ENCODE measurements at regions not wholly inside any gene's neighbourhood (a gene's known extent, or its start where the extent isn't known, plus 50 kb on each side); places are given as distances from the start of the nearest gene placed in this dataset.
A peak's percentile ranks its signal among the peaks of the same experiment; 100 is the strongest.
"Not testable (repeated sequence)": the region's sequence is repeated elsewhere in the genome, so short reads cannot be mapped to it uniquely, and the experiment has no call there.

- DNase-seq, result peak; percentile 6
Observed at GRCh38 chr4:83779103-83780052, 243.5 kb downstream of the GPAT3 start.

DNA sequence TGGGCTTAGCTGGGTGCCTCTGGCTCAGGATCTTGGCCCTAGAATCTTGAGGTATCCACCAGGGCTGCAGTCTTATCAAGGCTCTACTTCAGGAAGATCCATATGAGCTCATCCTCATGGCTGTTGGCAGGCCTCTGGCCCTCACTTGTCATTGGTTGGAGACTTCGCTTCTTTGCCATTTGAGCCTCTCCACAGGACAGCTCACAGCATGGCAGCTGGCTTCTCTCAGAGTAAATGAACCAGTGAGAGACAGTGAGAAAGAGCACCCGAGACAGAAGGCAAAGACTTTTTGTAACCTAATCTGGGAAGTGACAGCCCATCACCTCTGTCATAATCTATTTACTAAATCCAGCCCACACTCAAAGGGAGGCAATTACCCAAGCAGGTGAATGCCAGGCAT, 236.8 kb downstream of the GPAT3 start:
- no peak for DNase-seq

DNA sequence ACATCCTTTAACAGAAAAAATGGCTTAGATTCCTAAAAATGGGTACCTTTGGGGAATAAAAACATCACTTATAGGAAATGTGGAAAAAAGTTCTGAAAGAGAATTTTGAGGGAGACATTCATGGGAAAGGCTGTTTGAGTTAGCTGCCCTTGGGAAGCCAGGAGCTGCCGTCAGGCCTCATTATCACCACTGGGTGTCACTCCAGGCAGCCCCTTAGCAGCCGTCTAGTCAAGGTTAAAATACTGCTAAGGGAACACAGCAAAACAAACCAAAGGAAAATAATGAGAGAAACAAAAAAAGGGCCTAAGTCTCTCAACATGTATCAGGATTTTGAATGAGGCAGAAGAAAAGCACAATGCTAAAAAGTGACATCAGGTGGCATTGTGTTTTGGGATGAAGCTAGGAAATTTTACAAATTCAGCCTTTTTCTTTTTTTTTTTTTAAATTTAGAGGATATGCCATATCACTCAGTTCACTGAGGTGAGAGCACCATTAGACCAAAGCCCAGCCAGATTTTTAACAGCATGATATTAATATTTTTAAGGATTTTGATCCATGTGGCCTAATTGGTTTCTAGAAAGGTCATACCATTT, 235.3 kb downstream of the GPAT3 start:
- DNase-seq, result peak; percentile 66

DNA sequence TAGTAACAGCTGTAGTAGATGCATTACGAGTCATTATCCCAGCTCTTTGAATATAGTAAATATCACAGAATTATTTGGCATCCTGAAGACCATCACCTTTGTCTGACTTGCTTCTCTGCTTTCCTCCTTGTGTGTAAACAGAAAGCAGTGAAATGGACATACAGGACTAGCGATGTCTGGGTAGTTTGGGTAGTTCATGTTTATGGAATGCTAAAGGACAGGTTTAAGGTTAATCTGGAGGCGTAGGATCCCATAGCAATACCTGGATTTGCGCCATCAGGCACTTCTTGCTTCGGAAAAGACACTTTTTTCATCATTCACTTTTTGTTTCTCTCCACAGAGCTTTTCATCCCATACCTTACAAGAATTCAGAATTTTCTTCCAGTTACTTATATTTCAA, 232.2 kb downstream of the GPAT3 start:
- DNase-seq, result no peak

DNA sequence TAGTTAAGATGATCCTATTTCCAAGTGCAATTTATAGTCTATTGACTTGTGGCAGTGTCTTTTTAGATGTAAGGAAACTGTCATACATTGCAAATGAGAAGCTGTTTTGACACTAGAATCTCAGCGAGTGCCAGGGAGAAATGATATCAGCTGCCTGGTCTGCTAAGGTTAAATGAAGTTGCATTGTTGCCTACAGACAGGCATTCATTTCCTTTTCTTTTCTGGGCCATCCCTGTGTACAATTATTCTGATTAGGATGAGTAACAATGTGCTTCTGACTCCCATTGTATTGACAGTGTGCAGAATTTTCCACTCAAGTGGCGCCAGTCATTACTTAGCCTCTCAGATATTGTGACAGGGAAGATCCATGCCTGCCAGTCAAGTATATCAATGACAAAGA, 231.2 kb downstream of the GPAT3 start:
- DNase-seq, result no peak

DNA sequence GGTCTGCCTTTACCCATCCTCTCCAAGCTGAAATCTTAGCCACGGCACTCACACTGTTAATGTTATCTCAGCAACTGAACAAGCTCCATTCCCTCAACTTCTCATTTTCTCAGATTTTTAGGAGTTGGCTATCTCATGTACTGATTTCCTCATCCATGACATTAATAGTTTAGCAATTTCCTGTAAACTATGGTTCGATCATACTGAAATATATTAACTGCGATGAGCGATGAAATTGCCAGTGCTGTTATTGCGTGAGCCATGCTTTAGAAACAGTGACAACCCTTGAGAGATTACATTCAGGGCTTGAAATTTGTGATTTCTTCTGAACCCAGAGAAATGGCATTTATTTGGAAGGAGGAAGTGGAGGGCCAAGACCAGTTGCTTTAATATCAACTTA, 223.7 kb downstream of the GPAT3 start:
- DNase-seq, result no peak

DNA sequence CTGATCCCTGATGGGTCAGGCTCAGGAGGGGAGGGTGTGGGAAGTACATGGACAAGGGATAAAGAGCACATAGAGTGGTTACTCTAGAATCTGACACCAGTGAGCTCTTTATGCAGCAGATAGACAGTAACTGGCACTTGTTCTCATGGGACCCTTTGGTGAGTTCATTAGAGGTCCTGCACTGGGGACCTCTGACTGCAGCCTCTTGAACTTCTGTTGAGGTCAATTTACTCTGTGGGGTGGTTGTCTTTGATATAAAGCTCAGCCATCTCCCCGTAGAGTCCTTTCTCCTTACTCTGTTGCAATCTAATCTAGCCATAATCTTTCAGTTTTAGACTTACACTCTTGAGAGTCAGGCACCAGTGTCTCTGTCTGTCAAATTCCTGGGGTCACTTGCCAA, 222.4 kb downstream of the GPAT3 start:
- DNase-seq, result no peak

DNA sequence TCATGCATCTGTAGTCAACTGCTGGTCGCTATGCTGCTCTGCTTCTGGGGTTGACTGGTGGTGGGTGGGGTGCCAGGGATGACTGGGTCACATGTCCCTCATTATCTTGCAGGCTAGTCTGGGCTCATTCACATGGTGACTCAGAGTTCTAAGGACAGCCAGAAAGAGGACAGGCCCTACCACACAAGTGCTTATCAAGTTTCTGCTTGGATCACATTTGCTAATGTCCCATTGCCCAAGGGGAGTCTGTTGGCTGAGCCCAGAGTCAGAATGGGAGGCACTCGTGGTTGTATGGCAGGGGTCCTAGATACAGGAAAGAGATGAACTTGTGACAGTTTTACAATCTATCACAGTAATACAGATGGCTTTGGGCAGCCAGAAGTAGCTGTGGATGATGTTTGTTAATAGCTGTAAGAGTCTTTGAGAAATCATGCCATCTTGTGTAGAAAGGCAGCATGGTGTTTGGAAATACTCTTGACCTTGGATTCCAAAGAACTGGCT, 221.3 kb downstream of the GPAT3 start:
- no peak for DNase-seq

GRCh38 chr4:83753260-83753659, 217.4 kb downstream of the GPAT3 start:
- no peak for DNase-seq

- no peak for DNase-seq
Observed at GRCh38 chr4:83751336-83751949, 215.5 kb downstream of the GPAT3 start.

DNA sequence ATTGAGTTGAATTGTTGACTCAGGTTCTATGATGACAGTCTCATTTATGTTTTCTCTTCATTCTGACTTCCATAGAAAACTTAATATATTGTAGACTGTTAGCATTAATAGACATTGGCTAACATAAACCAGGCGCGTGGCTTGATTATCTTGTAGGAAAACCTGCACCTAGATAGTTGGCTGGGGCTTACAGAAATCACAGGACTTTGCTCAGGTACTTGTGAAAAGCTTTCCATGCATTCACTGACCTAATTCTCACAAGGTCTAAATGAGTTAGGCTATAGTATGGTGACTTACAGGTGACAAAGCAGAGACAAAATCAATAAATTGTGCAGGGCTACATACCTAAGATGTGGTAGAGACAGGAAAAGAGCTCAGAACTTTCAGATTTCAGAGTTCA, 212.8 kb downstream of the GPAT3 start:
- no peak for DNase-seq

GRCh38 chr4:83738895-83739294, 203.0 kb downstream of the GPAT3 start:
- no peak for DNase-seq

DNA sequence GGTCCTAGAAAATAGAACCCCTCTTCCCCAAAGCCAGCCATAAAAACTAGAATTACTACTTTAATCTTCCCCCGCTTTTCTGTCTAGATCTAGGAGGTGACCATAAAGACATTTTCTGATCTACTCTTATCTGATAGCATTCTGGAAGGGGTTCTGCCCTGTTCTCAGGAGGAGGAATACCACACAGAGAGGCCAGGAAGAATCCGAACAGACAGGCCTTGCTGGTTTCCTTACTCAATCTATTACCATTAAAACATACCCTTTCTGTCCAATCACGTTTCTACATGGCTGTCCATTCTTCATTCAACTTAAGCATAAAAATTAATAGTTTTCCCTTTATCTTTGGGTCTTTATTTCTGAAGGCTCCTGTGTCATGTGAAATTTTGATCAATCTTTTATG, 198.7 kb downstream of the GPAT3 start:
- DNase-seq, result no peak

DNA sequence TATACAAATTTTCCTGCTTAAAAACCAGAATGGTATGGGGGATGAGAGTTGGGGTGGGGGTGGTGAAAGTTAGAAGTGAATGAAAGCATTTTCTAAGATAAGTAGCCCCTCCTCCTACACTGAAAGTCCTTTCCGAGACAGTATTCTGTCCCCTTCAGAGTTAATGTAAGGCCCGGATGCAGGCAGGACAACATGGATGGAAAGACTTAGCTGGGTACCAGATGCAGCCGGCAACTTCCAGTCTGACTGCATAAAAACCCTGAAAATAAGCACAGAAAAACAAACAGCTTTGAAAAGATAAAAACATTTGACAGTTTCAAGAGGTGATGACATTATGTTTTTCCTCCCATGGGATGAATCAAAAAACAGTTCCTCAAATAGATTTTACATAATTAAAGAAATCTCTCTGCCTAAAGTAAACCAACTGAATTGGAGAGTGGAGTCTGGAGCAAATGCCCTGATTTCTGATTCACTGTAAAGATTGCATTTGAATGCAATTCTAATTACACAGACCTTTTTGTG, 196.3 kb downstream of the GPAT3 start:
- no peak for DNase-seq

DNA sequence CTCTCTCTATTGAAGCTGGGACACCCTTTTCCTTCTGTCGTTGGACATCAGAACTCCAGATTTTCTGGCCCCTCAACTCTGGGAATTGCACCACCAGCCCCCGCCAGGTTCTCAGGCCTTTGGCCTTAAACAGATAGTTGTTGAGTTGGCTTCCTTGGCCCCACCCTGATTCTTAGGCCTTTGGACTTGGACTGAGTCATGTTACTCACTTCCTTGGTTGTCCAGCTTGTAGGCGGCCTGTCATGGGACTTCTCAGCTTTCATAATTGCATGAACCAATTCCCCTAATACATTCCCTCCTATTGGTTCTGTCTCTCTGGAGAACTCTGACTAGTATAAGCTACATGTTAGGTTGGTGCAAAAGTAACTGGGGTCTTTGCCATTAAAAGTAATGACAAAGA, 195.7 kb downstream of the GPAT3 start:
- no peak for DNase-seq

GRCh38 chr4:83730958-83731357, 195.1 kb downstream of the GPAT3 start:
- not testable (repeated sequence) for DNase-seq

DNA sequence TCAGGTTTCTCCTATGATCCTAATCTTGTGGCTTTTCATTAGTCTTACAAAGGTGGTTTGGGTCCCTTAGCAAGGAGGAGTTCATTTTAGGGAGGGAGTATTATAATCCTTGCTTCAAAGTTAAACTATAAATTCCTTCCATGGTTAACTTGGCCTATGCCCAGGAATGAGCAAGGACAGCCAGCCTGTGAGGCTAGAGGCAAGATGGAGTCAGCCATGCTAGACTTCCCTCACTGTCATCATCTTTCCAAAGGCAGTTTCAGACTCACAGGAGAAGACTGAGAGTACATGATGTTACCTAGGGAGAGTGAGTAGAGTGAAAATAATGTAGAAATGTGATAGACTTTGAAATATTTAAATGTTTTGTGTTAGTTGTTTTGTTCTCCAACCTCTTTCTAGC, 192.3 kb downstream of the GPAT3 start:
- no peak for DNase-seq

- DNase-seq, result no peak
Observed at GRCh38 chr4:83725336-83726085, 189.6 kb downstream of the GPAT3 start.

- peak; percentile 17 for DNase-seq
Observed at GRCh38 chr4:83724485-83725335, 188.8 kb downstream of the GPAT3 start.

- DNase-seq, result no peak
Observed at GRCh38 chr4:83723609-83724008, 187.7 kb downstream of the GPAT3 start.

DNA sequence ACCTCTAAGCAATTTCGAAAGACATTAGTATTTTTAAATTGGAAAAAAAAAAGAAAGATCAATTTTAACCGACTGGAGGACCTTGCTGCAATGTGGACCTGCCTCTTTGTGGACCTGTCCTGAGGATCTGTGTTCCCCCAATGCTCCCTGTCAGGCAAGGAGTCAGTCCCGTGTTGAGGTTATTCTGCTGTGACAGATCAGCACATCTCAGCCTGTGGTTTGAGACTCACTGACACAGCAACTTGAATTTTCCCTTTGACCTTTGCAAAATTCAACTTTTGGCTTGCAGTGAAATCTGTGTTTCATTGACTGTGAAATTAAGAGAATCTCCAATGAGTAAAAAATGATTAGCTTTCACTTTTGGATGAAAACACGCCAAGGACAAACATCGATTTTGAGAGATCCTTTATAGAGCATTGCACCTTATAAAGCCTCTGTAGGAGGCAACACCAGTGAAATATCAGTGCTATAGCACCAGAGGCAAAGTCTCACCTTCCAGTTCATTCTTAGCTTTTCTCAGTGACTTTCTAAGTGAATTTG, 186.9 kb downstream of the GPAT3 start:
- DNase-seq, result no peak

Data from tongue (tissue), 1 donor.